ENCODE measurements at regions not wholly inside any gene's neighbourhood (a gene's known extent, or its start where the extent isn't known, plus 50 kb on each side); places are given as distances from the start of the nearest gene placed in this dataset.

DNA sequence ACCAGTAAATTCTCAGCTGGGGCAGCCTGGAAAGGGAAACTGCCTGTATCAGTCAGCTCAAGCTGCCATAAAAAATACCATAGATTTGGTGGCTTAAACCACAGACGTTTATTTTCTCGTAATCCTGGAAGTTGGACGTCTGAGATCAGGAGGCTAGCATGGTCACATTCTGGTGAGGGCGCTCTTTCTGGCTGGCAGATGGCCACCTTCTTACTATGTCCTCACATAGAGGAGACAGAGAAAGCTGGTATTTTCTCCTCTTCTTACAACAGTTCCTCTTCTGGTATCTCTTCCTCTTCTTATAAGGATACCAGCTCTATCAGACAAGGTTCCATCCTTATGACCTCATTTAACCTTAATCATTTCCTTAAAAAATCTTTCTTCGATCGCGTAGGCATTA is 50.5 kb upstream of the RFX3 start:
- no peak overlapping the region for H2AFZ ChIP-seq
- H3F3A ChIP-seq (ENCODE audit: insufficient read depth, low read depth) = no peaks in the 10 kb centered on the region
- no peaks in the 10 kb centered on the region for H3K27me3 ChIP-seq (ENCODE audit: insufficient read depth, low read depth)
- H3K9me2 ChIP-seq (ENCODE audit: insufficient read depth) = no peaks in the 10 kb centered on the region
- no peak overlapping the region for H3K4me3 ChIP-seq
- H4K20me1 ChIP-seq (ENCODE audit: insufficient read depth) = no peaks in the 10 kb centered on the region
- no peak for DNase-seq
- H3K79me2 ChIP-seq (ENCODE audit: low read depth) = no peaks in the 10 kb centered on the region
- ChIA-PET POLR2A (ENCODE audit: unreplicated experiment) (no interaction called here), CTCF (no interaction called here)
- no peaks in the 10 kb centered on the region for H3K9me3 ChIP-seq (ENCODE audit: insufficient read depth, low read depth)
- no peaks in the 10 kb centered on the region for H3K4me1 ChIP-seq (replicated peaks; ENCODE audit: insufficient read depth)
- H3K27ac ChIP-seq = no peak overlapping the region
- no peaks in the 10 kb centered on the region for H3K36me3 ChIP-seq (ENCODE audit: low read depth)
- no peak overlapping the region for H3K4me2 ChIP-seq
- no TSS peak for BruUV-seq (replicated peaks)
- TF ChIP-seq CTCF (conservative IDR thresholded peaks at IDR 0.05) (no peak), EZH2 (IDR thresholded peaks at IDR 0.05; ENCODE audit: low read depth) (no peak)
- intact Hi-C loops (cut with micrococcal nuclease; ENCODE audit: unreplicated experiment) = no loop called here

DNA sequence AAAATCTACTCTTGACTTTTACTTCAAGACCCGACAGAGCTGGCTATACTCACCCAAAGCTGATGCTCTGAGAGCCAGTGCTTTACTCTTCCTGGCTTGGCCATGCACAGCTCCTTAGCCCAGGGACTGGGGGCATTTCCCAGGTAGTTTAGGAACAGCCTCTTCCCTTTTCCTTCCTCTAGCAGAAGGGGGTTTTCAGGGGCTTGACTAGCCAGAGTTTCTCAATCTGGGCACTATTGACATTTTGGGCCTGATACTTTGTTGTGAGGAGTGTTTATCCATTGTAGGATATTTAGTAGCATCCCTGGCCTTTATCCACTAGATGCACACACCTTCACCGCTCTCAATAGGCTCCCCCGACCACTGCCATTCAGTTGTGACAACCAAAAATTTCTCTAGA is 50.0 kb upstream of the RFX3 start:
- CTCF ChIA-PET = no interaction called here
- no peak for DNase-seq
- Histone ChIP-seq H4K20me1 (ENCODE audit: insufficient read depth) (no peaks in the 10 kb centered on the region), H3K9me3 (ENCODE audit: insufficient read depth, low read depth) (no peaks in the 10 kb centered on the region), H3K79me2 (ENCODE audit: low read depth) (no peaks in the 10 kb centered on the region), H3K27ac (no peak overlapping the region), H3K4me3 (no peak overlapping the region), H3K27me3 (ENCODE audit: insufficient read depth, low read depth) (no peaks in the 10 kb centered on the region), H3K9me2 (ENCODE audit: insufficient read depth) (no peaks in the 10 kb centered on the region), H3K36me3 (ENCODE audit: low read depth) (no peaks in the 10 kb centered on the region), H3F3A (ENCODE audit: insufficient read depth, low read depth) (no peaks in the 10 kb centered on the region), H3K4me1 (replicated peaks; ENCODE audit: insufficient read depth) (no peaks in the 10 kb centered on the region), H2AFZ (no peak overlapping the region), H3K4me2 (no peak overlapping the region)
- POLR2A ChIA-PET (ENCODE audit: unreplicated experiment) = no interaction called here
- intact Hi-C loops (cut with micrococcal nuclease; ENCODE audit: unreplicated experiment) = no loop called here
- BruUV-seq (replicated peaks) = no TSS peak
- no peak for TF ChIP-seq CTCF (conservative IDR thresholded peaks at IDR 0.05)
- no peak for TF ChIP-seq EZH2 (IDR thresholded peaks at IDR 0.05; ENCODE audit: low read depth)

Measured in PC-9 (cell line).